Stimulated activated CD4-positive, alpha-beta T cell treated with anti-CD3 and anti-CD28 coated beads, TNF-alpha, amount 100 ng/mL, for 24 hours (primary cell): ENCODE measurements at regions not wholly inside any gene's neighbourhood (a gene's known extent, or its start where the extent isn't known, plus 50 kb on each side); places are given as distances from the start of the nearest gene placed in this dataset.

Source experiments
- DNase-seq, 3 experiments: peaks; one replicate each; pipeline ENCODE4 v3.0.0-alpha.2; 2020; ENCODE audit warnings: low read depth in 3 of 3

DNA sequence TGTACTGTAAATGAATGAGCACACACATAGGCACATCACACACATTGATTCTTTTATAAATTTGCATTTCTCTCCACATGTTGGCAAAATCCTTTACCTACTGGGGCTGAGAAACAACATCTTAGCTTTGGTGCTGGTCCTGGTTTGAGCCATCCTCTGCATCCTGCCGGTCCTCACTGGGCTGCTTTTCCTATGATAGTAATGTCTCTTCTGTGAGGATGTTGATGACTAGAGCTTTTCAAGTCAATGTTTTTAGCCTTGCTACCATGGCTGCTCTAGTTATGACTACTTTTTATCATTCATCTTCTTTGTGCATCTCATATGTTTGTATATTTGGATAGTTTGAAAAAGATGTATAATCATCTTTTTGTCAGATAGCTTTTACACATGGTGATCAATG lies 280.4 kb upstream of the CD180 start:
- no peak for DNase-seq

DNA sequence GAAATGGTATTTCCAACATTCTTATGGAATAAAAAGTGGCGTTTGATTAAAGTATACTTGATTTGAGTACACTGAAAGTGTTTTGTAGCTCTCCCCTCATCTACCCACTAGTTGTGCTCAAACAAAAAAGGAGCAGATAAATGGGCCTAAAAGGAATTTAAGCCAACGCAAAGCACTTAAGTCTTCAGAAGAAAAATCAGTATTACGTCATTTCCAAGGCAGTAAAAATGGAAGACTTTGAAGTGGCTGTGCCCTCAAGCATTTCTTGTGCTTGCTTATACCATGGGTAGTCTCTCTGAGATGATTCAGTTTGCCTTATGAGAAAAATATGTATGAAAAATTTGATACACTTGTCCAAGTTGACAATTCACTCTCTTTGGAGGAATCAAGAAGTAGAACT lies 279.9 kb upstream of the CD180 start:
- DNase-seq, result no peak

DNA sequence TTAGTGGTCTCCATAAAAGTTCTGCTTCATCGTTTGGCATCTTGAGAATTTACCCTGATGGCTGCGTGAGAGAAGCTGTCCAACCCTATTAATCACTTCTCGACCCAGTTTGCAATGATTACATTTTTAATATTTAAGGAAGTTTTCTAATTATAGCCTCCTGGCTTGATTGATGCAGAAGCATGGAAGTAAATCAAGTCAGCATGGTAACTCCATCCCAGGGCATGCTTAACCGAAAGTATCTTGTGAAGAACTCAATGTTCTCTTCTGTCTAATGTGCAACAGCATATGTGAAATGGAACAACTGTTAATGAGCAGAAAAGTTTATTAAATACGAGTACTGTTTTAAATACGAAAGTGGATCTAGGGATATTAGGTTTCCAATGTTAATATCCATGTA lies 278.9 kb upstream of the CD180 start:
- no peak for DNase-seq

- no peak for DNase-seq
Measured at GRCh38 chr5:67474597-67475238, 278.1 kb upstream of the CD180 start.

GRCh38 chr5:67467110-67467509 lies 270.5 kb upstream of the CD180 start:
- no peak for DNase-seq

DNA sequence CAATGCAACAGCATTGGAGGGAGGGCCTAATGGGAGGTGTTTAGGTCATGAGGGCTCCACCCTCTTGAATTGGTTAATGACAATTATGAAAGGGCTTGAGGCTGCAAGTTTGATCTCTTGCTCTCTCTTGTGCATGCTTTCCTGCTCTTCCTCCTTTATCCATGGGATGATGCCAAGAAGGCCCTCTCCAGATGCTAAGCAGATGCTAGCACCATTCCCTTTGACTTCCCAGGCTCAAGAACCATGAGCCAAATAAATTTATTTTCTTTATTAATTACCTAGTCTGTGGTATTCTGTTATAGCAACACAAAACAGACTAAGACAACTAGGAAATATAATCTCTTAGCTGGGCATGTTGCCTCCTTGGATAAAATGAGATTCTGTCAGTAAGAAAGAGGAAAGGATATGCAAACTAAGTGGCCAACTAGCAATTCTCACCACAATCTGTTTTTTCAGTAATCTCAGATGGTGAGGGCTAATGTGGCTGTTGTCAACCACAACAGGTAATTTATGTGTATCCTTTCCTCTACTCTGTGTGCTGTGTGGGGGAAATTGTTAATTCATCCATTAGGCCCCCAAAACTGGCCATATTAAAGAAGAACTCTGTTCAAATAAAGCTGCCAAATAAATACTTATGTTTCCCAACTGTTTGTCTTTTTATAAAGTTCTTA lies 269.1 kb upstream of the CD180 start:
- no peak for DNase-seq

DNA sequence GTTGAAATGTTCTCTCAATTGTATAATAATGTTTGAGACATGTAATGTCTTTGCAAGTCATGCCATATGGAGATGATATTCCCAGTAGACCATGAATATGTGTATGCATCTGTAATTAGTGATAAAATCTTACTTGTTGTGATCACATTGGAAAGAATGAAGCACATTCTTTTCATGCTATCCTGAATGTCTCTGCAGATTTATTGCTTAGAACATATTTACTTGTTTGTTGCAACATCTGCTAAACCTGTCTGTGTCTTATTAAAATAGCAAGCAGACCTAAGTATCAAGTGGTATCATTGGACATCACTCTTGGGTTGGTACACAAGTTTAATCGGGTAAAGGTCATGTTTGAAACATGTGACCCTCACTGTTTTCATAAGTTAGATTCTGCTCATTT lies 265.5 kb upstream of the CD180 start:
- no peak for DNase-seq

GRCh38 chr5:67459253-67459652 lies 262.7 kb upstream of the CD180 start:
- DNase-seq, result no peak

- no peak for DNase-seq
Measured at GRCh38 chr5:67455970-67456369, 259.4 kb upstream of the CD180 start.

- DNase-seq, result no peak
Measured at GRCh38 chr5:67454957-67455561, 258.5 kb upstream of the CD180 start.

GRCh38 chr5:67453111-67453905 lies 256.7 kb upstream of the CD180 start:
- DNase-seq, result no peak

- no peak for DNase-seq
Measured at GRCh38 chr5:67451640-67452279, 255.2 kb upstream of the CD180 start.

DNA sequence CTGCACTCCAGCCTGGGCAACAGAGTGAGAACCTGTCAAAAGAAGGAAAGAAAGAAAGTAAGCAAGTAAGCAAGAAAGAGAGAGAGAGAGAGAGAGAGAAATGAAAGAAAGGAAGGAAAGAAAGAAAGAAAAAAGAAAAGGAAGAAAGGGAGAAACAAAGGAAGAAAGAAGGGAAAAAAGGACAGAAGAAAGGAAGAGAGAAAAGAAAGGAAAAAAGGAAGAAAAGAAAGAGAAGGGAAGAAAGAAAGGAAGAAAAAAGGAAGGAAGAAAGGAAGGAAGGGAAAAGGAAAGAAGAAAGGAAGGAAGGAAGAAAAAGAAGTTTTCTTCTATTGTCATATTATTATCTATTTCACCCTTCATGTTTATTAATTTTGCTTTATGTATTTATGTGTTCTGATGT lies 251.1 kb upstream of the CD180 start:
- no peak for DNase-seq

DNA sequence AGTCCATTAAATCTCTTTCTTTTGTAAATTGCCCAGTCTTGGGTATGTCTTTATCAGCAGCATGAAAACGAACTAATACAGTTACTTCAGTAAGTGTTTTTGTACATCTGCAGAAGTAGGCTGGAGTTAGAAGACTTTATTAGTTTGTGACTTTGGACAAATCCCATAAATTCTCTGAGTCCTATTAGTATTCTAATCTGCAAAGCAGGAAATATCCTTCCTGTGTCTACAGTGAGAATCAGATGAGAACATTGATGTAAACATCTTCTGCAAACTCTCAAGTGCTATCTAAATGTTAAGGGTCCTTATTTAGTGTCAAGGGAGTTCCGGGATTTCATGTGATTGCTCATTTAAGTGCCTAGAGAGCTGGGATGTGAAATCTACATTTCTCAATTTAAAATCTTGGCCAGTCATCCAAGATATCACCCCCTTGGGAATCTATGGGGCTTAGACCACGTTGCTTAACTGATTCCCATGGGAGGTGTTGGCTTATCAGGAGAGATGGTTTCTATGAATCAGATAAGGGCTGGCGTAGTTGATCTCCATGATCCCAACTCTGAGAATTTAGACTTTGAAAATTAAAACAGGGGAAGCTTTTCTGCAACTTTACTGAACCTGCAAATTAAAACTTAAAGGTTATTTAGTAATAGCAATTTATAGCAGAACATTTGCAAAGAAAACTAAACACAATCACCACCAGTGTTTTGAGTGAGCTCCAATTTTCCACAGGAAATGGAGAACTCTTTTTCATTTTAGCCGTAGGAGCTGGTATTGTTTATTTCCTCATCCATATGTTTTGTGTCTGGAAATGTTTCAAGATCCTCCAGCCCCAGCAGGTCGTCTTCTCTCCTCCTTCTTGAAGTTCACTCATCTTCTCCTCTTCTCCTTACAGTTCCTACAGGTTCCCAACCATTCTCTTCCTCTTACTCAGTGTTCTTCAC lies 241.6 kb upstream of the CD180 start:
- DNase-seq, result no peak

DNA sequence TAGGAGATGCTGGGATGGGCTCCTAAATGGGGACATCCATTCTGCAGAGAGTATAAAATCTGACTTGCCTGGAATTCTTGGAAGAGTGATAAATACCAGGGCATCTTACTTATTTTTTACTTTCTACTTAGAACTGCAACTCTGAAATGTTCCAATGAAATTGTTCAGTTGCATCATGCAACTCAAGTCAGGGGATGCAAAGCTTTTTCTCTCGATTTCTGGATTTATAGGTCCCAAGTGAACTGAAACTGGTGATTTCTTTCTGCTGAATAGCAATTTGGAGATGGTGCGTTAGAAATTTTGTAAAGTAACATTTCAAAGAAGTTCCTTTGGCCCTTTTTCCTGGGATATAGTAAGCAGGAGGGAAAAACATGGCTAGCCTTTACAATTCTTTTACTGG lies 238.4 kb upstream of the CD180 start:
- DNase-seq, result no peak

DNA sequence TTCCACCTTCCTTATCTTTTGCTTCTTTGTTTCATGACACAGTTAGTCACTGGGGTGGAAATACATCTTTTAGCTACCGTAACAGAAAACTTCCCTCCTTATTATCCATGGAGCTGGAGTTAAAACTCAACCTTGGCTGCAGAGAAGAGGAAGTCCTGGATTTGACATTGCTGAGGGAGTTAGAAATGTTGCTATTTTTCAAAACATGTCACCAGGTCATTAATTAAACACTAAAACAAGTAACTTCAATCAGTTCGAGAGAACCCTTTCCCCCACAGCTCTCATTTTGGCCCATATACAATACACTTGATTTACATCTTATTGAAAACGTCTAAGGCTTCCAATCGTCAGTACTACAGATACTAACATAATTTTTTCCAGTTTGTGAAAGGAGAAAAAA lies 237.9 kb upstream of the CD180 start:
- no peak for DNase-seq

DNA sequence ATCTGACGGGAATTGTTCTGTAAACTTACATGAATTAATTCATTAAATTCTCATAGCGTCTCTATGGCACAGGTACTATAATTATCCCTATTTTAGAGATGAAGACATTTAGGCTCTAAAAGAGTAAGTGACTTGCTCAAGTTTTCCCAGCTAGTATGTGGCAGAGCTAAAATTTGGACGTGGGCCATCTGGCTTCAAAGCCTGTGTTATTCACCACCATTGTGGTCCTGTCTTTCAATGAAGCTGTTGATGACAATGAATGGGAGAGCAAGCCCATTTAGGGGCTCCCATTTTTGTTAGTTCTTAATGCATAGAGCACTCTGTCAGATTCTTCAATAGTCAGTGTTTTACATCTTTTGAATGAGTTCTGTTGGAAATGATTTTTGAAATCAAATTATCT lies 236.0 kb upstream of the CD180 start:
- no peak for DNase-seq

GRCh38 chr5:67431191-67431590 lies 234.6 kb upstream of the CD180 start:
- DNase-seq, result no peak

- DNase-seq, result no peak
Measured at GRCh38 chr5:67427850-67428298, 231.3 kb upstream of the CD180 start.

DNA sequence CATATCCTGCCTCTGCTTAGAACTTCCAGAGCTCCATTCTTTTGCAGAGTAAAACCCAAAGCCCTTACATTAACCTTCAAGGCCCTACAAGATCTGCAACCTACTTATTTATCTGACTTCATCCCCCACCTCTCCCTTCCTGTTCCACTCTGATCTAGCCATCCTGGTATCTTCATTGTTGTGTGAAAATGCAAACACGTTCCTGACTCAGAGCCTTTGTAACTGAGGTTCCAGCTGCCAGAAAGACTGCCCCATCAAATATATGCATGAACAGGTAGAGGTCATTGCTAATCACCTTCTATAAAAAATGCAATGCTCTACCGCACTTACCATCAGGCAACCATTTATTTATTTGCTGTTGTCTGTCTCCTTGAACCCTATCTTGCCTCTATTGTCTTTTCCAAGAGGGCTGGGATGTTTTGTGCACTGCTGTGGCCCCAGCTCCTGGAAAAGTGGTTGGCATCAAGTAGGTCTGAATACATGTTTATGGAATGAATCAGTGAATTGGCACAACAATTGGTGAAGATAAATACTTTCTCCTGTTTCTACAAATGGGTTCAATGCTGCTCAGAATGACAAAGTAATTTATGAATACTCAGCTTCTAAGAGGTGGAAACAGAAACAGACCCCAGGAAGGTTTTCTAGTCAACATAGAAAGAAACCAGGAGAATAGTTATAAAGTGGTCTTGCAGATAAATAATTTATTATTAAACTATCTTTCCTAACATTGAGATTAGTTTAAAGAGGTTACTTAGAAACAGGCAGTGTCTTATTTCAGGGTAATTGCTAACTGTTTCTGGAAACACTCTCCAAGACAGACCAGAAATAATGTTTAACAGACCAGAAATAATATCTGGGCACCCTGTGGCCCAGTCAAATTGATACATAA lies 230.6 kb upstream of the CD180 start:
- DNase-seq, result no peak
